ENCODE measurements at regions not wholly inside any gene's neighbourhood (a gene's known extent, or its start where the extent isn't known, plus 50 kb on each side); places are given as distances from the start of the nearest gene placed in this dataset.

- Mint-ChIP-seq H3K9me3 (no peaks in the 10 kb centered on the region), H3K4me1 (ENCODE audit: low read depth) (no peaks in the 10 kb centered on the region), H3K36me3 (ENCODE audit: insufficient read depth) (no peaks in the 10 kb centered on the region), H3K27me3 (ENCODE audit: low read depth) (peaks cover 14% of the 10 kb centered on the region), H3K4me3 (no peak overlapping the region)
- DNase-seq (no peak), ATAC-seq (no peak)
Observed at GRCh38 chr2:129779783-129780182, 199.7 kb upstream of the RAB6C start.

GRCh38 chr2:129780316-129781270 lies 198.9 kb upstream of the RAB6C start:
- H3K27me3 Mint-ChIP-seq (ENCODE audit: low read depth): peaks cover 14% of the 10 kb centered on the region
- H3K4me1 Mint-ChIP-seq (ENCODE audit: low read depth): no peaks in the 10 kb centered on the region
- H3K9me3 Mint-ChIP-seq: no peaks in the 10 kb centered on the region
- DNase-seq (no peak), ATAC-seq (no peak)
- H3K4me3 Mint-ChIP-seq: no peak overlapping the region
- no peaks in the 10 kb centered on the region for H3K36me3 Mint-ChIP-seq (ENCODE audit: insufficient read depth)

GRCh38 chr2:129781749-129782632 lies 197.5 kb upstream of the RAB6C start:
- DNase-seq (no peak), ATAC-seq (no peak)
- no peaks in the 10 kb centered on the region for H3K36me3 Mint-ChIP-seq (ENCODE audit: insufficient read depth)
- H3K4me3 Mint-ChIP-seq: no peak overlapping the region
- H3K4me1 Mint-ChIP-seq (ENCODE audit: low read depth): no peaks in the 10 kb centered on the region
- peaks cover 11% of the 10 kb centered on the region for H3K27me3 Mint-ChIP-seq (ENCODE audit: low read depth)
- no peaks in the 10 kb centered on the region for H3K9me3 Mint-ChIP-seq

- H3K9me3 Mint-ChIP-seq: no peaks in the 10 kb centered on the region
- DNase-seq (no peak), ATAC-seq (no peak)
- H3K4me3 Mint-ChIP-seq: no peak overlapping the region
- no peaks in the 10 kb centered on the region for H3K4me1 Mint-ChIP-seq (ENCODE audit: low read depth)
- H3K27me3 Mint-ChIP-seq (ENCODE audit: low read depth): peaks cover 10% of the 10 kb centered on the region
- no peaks in the 10 kb centered on the region for H3K36me3 Mint-ChIP-seq (ENCODE audit: insufficient read depth)
Observed at GRCh38 chr2:129782633-129782990, 196.9 kb upstream of the RAB6C start.

GRCh38 chr2:129784486-129784885 lies 195.0 kb upstream of the RAB6C start:
- peaks cover 7% of the 10 kb centered on the region for H3K27me3 Mint-ChIP-seq (ENCODE audit: low read depth)
- H3K4me3 Mint-ChIP-seq: no peak overlapping the region
- H3K9me3 Mint-ChIP-seq: no peaks in the 10 kb centered on the region
- ATAC-seq: no peak
- no peaks in the 10 kb centered on the region for H3K4me1 Mint-ChIP-seq (ENCODE audit: low read depth)
- H3K36me3 Mint-ChIP-seq (ENCODE audit: insufficient read depth): no peaks in the 10 kb centered on the region
- no peak for DNase-seq

GRCh38 chr2:129791712-129792111 lies 187.8 kb upstream of the RAB6C start:
- Mint-ChIP-seq H3K27me3 (ENCODE audit: low read depth) (peaks cover 2% of the 10 kb centered on the region), H3K9me3 (no peaks in the 10 kb centered on the region), H3K4me3 (no peak overlapping the region), H3K36me3 (ENCODE audit: insufficient read depth) (no peaks in the 10 kb centered on the region), H3K4me1 (ENCODE audit: low read depth) (no peaks in the 10 kb centered on the region)
- no peak for DNase-seq
- no peak for ATAC-seq

GRCh38 chr2:129793431-129793902 lies 186.0 kb upstream of the RAB6C start:
- H3K9me3 Mint-ChIP-seq: no peaks in the 10 kb centered on the region
- DNase-seq (no peak), ATAC-seq (no peak)
- H3K4me1 Mint-ChIP-seq (ENCODE audit: low read depth): no peaks in the 10 kb centered on the region
- peaks cover 2% of the 10 kb centered on the region for H3K27me3 Mint-ChIP-seq (ENCODE audit: low read depth)
- no peaks in the 10 kb centered on the region for H3K36me3 Mint-ChIP-seq (ENCODE audit: insufficient read depth)
- no peak overlapping the region for H3K4me3 Mint-ChIP-seq

- H3K36me3 Mint-ChIP-seq (ENCODE audit: insufficient read depth): no peaks in the 10 kb centered on the region
- H3K4me3 Mint-ChIP-seq: no peak overlapping the region
Observed at GRCh38 chr2:129794116-129794515, 185.3 kb upstream of the RAB6C start.

GRCh38 chr2:129794540-129794939 lies 184.9 kb upstream of the RAB6C start:
- H3K27me3 Mint-ChIP-seq (ENCODE audit: low read depth): peaks cover 2% of the 10 kb centered on the region
- DNase-seq: no peak
- H3K9me3 Mint-ChIP-seq: no peaks in the 10 kb centered on the region
- no peak overlapping the region for H3K4me3 Mint-ChIP-seq
- H3K4me1 Mint-ChIP-seq (ENCODE audit: low read depth): no peaks in the 10 kb centered on the region
- no peak for ATAC-seq
- H3K36me3 Mint-ChIP-seq (ENCODE audit: insufficient read depth): no peaks in the 10 kb centered on the region

More at GRCh38 chr2:129794116-129794515, 185.3 kb upstream of the RAB6C start:
- DNase-seq: no peak
- no peak for ATAC-seq
- H3K27me3 Mint-ChIP-seq (ENCODE audit: low read depth): peaks cover 2% of the 10 kb centered on the region
- H3K9me3 Mint-ChIP-seq: no peaks in the 10 kb centered on the region
- no peaks in the 10 kb centered on the region for H3K4me1 Mint-ChIP-seq (ENCODE audit: low read depth)

GRCh38 chr2:129796225-129796624 lies 183.2 kb upstream of the RAB6C start:
- no peak for DNase-seq
- Mint-ChIP-seq H3K27me3 (ENCODE audit: low read depth) (peaks cover 2% of the 10 kb centered on the region), H3K36me3 (ENCODE audit: insufficient read depth) (no peaks in the 10 kb centered on the region), H3K9me3 (no peaks in the 10 kb centered on the region), H3K4me1 (ENCODE audit: low read depth) (no peaks in the 10 kb centered on the region), H3K4me3 (no peak overlapping the region)
- no peak for ATAC-seq

- H3K36me3 Mint-ChIP-seq (ENCODE audit: insufficient read depth): no peaks in the 10 kb centered on the region
- no peaks in the 10 kb centered on the region for H3K4me1 Mint-ChIP-seq (ENCODE audit: low read depth)
- peaks cover 2% of the 10 kb centered on the region for H3K27me3 Mint-ChIP-seq (ENCODE audit: low read depth)
Observed at GRCh38 chr2:129796801-129797488, 182.5 kb upstream of the RAB6C start.

GRCh38 chr2:129797489-129798300 lies 181.8 kb upstream of the RAB6C start:
- Mint-ChIP-seq H3K9me3 (no peaks in the 10 kb centered on the region), H3K36me3 (ENCODE audit: insufficient read depth) (no peaks in the 10 kb centered on the region), H3K4me3 (no peak overlapping the region), H3K27me3 (ENCODE audit: low read depth) (peaks cover 2% of the 10 kb centered on the region), H3K4me1 (ENCODE audit: low read depth) (no peaks in the 10 kb centered on the region)
- no peak for ATAC-seq
- no peak for DNase-seq

More at GRCh38 chr2:129796801-129797488, 182.5 kb upstream of the RAB6C start:
- DNase-seq (no peak), ATAC-seq (no peak)
- Mint-ChIP-seq H3K9me3 (no peaks in the 10 kb centered on the region), H3K4me3 (no peak overlapping the region)

- DNase-seq (no peak), ATAC-seq (no peak)
- Mint-ChIP-seq H3K4me3 (no peak overlapping the region), H3K4me1 (ENCODE audit: low read depth) (no peaks in the 10 kb centered on the region), H3K36me3 (ENCODE audit: insufficient read depth) (no peaks in the 10 kb centered on the region), H3K9me3 (no peaks in the 10 kb centered on the region), H3K27me3 (ENCODE audit: low read depth) (peaks cover 2% of the 10 kb centered on the region)
Observed at GRCh38 chr2:129798301-129798581, 181.2 kb upstream of the RAB6C start.

All from activated T-cell treated with anti-CD3 and anti-CD28 coated beads, Interleukin-2, amount 50 U/mL, for 4 hours (primary cell).